GM04503 (cell line): ENCODE measurements at regions not wholly inside any gene's neighbourhood (a gene's known extent, or its start where the extent isn't known, plus 50 kb on each side); places are given as distances from the start of the nearest gene placed in this dataset.

Experiments
- DNase-seq: peaks from one replicate; pipeline ENCODE4 v3.0.0-alpha.2; 2012; ENCODE audit warnings: low read depth

- DNase-seq: no peak
Measured at GRCh38 chr12:113619202-113619601, 147.5 kb upstream of the LHX5 start.

- DNase-seq: no peak
Measured at GRCh38 chr12:113613414-113613813, 141.7 kb upstream of the LHX5 start.

DNA sequence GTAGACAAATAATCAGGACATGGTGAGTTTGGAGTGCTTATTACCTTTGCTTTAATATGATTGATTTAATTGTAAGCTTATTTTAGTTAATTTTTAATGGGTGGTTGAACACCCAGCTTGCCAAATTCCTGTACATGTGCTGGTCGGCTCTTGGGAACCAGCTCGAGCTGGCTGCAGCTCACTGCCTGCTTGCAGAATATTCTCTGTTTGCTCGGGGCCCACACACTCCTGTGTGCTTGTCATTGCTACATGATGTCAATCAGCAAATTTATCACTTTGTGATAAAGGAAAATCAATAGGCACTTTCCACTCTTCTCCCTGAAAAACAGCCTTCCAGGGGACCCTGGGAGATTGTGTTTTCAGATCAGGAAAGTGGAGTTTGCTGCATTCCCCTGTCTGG lies 141.1 kb upstream of the LHX5 start:
- no peak for DNase-seq

GRCh38 chr12:113612076-113612728 lies 140.5 kb upstream of the LHX5 start:
- no peak for DNase-seq

DNA sequence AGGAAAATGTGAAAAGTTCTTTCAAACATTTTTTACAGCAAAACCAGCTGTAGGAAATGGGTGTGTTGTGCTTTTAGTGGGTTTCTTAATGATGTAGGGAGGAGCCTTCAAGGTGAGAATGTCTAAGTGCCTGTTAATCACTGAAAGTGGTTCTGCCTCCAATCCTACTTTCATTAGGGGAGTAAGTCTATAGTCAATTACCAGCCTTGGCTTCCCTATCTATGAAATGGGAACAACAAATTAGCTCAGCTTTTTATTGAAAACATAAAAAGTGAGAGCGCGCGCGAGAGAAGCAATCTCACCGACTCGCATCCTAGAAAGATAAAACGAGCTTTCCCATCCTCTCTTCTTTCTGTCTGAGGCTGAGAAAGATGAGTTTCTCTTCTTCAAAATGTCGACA lies 140.0 kb upstream of the LHX5 start:
- DNase-seq: no peak

DNA sequence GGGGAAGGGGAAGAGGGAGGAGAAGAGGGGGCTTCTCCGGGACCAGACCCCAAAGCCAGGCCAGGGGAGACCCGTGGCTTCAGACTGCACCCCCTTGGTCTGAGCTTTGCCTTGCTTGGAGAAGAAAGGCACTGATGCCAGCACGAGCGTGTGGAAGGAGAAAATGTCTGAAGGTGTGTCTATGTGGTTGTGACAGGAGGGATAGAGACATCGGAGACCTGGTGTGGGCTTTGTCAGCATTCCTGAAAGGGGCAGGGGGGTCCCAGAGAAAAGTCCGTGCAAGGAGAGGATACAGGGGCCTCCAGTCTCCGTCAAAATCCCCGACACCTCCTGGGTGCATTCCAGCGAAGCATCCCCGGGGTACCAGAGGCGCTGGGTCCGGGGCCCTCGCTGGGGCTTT lies 139.0 kb upstream of the LHX5 start:
- DNase-seq: no peak

- no peak for DNase-seq
Measured at GRCh38 chr12:113609692-113610469, 138.2 kb upstream of the LHX5 start.

DNA sequence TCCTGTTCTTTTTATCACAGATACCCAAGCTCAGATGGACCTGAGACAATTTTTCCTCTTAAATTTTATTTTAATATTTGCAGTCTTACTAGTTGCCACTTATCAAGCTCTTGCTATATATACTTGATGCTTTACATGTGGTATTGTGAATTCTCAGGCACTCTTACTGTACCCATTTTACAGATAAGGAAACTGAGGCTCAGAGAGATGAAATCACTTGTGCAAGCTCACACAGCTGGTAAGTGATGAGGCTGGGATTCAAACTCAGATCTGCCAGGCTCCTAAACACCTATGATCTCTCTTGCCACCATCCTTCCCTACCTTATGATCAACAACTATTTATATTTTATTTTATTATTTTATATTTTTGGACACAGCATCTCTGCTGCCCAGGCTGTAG lies 133.0 kb upstream of the LHX5 start:
- DNase-seq: no peak

GRCh38 chr12:113601656-113602263 lies 130.1 kb upstream of the LHX5 start:
- no peak for DNase-seq

DNA sequence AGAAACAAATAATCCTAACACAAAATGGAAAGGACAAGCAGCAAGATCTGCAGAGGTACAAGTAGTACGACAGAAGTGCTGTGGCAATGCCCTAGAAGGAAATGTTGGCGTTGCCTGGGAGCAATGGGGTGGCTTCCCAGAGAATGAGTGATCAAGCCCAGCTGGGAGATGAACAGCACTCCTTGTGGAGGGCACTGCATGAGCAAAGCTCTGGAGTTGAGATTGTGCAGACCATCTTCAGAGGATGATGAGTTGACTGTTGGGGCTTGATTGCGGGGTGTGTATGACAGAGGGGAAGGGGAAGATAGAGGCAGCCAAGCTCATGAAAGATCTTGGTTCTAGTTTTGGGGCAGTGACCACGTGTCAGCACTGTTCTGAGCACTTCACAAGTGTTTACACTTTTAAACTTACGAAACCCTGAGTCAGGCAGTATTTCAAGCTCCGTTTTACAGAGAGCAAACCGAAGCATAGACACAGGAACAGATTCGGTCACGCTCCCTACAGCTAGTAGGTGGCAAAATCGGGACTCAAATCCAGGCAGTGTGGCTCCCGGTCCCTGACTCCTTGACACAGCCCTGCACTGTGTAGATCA lies 127.2 kb upstream of the LHX5 start:
- DNase-seq: no peak

GRCh38 chr12:113594967-113595366 lies 123.3 kb upstream of the LHX5 start:
- no peak for DNase-seq

DNA sequence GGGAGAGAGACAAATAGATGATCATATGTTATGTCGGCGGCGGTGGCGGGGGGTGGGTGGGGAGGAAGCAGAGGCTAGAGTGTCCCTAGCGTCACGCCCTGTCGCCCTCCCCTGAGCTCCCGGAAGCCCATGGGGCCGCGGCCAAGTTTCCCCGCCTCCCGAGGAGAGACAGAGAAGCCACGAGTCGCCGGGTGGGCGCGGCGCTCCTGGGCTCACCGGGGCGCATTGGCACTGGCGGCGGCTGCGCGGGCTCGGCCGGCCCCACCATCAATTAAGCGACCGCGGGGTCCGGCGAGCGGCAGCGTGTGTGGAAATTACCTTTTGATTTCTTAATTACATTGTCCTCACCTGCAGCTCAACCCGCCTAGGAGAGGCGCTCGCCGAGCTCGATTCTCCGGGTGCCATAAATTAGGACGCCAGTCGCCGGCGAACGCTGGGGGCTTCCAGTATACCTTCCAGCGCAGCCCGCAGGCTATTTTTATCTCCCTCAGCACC lies 119.9 kb upstream of the LHX5 start:
- no peak for DNase-seq

- DNase-seq: no peak
Measured at GRCh38 chr12:113589437-113589836, 117.8 kb upstream of the LHX5 start.

DNA sequence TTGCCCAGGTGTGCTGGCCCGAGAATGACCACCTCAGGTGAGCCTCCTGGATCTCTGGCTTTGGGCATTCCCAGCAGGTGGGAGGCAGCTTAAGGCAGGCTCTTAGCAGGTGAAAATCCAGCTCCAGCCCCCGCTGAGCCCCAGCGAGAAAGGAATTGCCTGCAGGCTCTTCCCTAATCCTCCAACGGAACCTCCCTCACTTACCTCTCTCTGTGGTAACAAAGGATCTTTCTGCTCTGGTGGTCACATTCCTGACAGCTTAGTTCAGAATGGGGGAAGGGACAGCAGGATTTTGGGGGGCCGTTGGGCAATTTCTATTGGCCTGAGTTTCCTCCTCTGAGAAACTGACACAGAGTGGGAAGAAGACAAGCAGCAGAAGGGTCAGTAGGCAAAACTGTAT lies 116.0 kb upstream of the LHX5 start:
- DNase-seq: no peak

GRCh38 chr12:113586461-113586860 lies 114.8 kb upstream of the LHX5 start:
- no peak for DNase-seq

- DNase-seq: no peak
Measured at GRCh38 chr12:113582521-113583218, 111.0 kb upstream of the LHX5 start.

- no peak for DNase-seq
Measured at GRCh38 chr12:113581342-113581741, 109.7 kb upstream of the LHX5 start.

GRCh38 chr12:113580437-113580836 lies 108.8 kb upstream of the LHX5 start:
- no peak for DNase-seq

DNA sequence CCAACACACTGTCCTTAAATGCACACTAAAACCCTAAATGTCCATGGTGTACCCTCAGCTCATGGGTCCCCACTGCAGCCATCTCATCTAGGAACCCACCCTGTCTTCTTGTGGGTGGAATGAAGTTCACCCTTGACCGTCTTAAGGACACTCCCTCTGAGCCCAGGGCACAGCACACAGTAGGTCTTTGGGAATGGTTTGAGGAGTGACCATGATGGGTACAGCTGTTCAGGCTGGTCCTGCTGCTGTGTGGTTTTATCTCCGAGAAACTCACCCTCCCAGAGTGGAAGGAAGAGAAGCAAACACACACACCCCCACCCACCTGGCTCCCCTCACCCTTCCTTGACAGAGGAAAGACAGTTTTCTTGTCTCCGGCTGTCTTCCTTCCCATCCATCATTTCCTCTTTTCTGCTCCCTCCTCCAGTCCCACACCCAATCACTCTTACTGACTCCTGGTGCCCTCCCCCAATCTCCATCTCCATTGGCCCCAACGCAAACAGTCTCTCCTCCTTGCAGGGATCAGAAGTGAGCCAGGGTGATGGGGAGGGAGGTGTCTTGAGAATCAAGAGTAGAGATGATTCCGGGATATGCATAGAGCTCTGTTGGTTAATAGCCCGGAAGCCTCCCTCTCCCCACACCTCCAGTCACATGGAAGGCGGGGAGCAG lies 105.9 kb upstream of the LHX5 start:
- DNase-seq: no peak

GRCh38 chr12:113575386-113575785 lies 103.7 kb upstream of the LHX5 start:
- DNase-seq: no peak

- DNase-seq: no peak
Measured at GRCh38 chr12:113573148-113573547, 101.5 kb upstream of the LHX5 start.

DNA sequence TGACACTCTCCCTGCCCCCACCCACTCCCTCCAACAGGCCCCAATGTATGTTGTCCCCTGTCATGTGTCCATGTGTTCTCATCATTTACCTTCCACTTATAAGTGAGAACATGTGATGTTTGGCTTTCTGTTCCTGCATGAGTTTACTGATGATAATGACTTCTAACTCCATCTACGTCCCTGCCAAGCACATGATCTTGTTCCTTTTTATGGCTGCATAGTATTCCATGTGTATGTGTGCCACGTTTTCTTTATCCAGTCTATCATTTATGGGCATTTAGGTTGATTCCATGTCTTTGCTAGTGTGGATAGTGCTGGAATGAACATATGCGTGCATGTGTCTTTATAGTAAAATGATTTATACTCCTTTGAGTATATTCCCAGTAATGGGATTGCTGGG lies 100.0 kb upstream of the LHX5 start:
- DNase-seq: no peak
